Bronchial epithelial cell (primary cell): ENCODE measurements at regions not wholly inside any gene's neighbourhood (a gene's known extent, or its start where the extent isn't known, plus 50 kb on each side); places are given as distances from the start of the nearest gene placed in this dataset.

ENCODE experiments used
- DNase-seq: peaks from one replicate; pipeline ENCODE4 v3.0.0-alpha.2; 2010; ENCODE audit warnings: low read depth
- FAIRE-seq: peaks from 2 replicates; lab custom pipeline; 2011; peaks lifted over from hg19 to GRCh38; lab: Jason Lieb, UNC
- H3K27me3 ChIP-seq: 2 replicates; pipeline ENCODE4 v1.5.1; 2011; ENCODE audit warnings: low read length; ENCODE audit not compliant: control insufficient read depth, insufficient read depth
- H3K36me3 ChIP-seq: 2 replicates; pipeline ENCODE4 v1.5.1; 2011; ENCODE audit warnings: low read length; ENCODE audit not compliant: control insufficient read depth, insufficient read depth
- H3K4me3 ChIP-seq: 2 replicates; pipeline ENCODE4 v1.5.1; 2011; ENCODE audit warnings: mild to moderate bottlenecking, low read depth, low read length, control low read depth
- TF ChIP-seq, protein P1 (sequence below): IDR thresholded peaks from 2 replicates; pipeline ENCODE4 v1.5.1; 2011; ENCODE audit warnings: mild to moderate bottlenecking, moderate library complexity, low read length, control low read depth, inconsistent platforms; ENCODE audit not compliant: insufficient read depth, severe bottlenecking

DNA sequence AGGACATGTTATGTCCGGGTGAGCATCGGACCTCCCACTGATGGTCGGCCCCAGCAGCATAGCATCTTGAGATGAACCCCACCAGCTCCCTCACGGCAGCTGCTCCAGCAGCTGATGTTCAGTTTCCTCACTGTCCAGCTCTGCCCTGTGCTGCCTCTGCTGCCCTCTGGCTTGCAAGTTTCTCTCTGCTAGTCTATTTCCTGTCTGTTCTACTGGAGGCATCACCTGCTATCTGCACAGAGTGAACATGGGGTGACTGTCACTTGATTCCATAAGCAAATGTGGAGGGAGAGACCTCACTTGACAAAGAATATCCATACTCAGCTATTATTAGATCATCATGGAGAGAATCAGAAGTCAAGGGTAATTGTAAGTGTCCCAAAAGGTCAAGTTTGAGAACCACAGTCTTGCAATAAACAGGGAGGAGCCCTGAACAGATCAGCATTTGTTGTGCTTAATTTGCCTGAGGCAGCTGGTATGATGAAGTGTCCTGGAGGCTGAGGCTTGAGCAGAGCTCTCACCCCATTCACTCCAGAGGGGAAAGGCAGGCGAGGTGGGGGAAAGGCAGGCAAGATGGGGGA is 702.8 kb downstream of the SEMA5A start:
- Histone ChIP-seq H3K36me3 (no peaks in the 10 kb centered on the region), H3K4me3 (no peak overlapping the region), H3K27me3 (no peaks in the 10 kb centered on the region)
- FAIRE-seq = no peak
- TF ChIP-seq, protein P1, sequence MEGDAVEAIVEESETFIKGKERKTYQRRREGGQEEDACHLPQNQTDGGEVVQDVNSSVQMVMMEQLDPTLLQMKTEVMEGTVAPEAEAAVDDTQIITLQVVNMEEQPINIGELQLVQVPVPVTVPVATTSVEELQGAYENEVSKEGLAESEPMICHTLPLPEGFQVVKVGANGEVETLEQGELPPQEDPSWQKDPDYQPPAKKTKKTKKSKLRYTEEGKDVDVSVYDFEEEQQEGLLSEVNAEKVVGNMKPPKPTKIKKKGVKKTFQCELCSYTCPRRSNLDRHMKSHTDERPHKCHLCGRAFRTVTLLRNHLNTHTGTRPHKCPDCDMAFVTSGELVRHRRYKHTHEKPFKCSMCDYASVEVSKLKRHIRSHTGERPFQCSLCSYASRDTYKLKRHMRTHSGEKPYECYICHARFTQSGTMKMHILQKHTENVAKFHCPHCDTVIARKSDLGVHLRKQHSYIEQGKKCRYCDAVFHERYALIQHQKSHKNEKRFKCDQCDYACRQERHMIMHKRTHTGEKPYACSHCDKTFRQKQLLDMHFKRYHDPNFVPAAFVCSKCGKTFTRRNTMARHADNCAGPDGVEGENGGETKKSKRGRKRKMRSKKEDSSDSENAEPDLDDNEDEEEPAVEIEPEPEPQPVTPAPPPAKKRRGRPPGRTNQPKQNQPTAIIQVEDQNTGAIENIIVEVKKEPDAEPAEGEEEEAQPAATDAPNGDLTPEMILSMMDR = peak; percentile 61
- DNase-seq = peak; percentile 19

GRCh38 chr5:8843771-8844170 is 702.1 kb downstream of the SEMA5A start:
- FAIRE-seq = peak; percentile 96
- no peaks in the 10 kb centered on the region for H3K27me3 ChIP-seq
- peak; percentile 20 for DNase-seq
- TF ChIP-seq, protein P1 = no peak
- no peaks in the 10 kb centered on the region for H3K36me3 ChIP-seq
- H3K4me3 ChIP-seq = no peak overlapping the region

DNA sequence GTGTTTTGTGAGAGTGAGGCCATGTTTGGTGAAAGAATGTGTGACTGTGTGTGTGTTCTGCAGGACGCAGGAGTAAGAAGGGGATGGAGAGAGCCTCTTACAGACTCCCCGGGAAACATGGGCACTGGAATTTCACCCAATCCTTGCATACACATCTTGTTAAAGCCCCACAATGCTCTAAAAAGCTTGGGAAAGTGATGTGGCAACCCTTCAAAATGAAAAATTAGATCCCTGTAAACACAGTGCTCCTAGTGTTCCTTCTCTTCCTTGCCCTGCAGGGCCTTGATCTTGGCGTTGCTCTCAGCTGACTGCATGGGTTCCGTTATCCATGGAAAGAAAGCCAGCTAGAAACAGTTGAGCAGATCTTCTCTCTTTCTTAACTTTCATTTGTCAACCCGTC is 701.7 kb downstream of the SEMA5A start:
- no peak for DNase-seq
- Histone ChIP-seq H3K36me3 (no peaks in the 10 kb centered on the region), H3K27me3 (no peaks in the 10 kb centered on the region), H3K4me3 (no peak overlapping the region)
- TF ChIP-seq, protein P1 = no peak
- FAIRE-seq = no peak

GRCh38 chr5:8844847-8845246 is 701.0 kb downstream of the SEMA5A start:
- DNase-seq (no peak), FAIRE-seq (peak; percentile 28)
- TF ChIP-seq, protein P1 = no peak
- Histone ChIP-seq H3K36me3 (no peaks in the 10 kb centered on the region), H3K4me3 (no peak overlapping the region), H3K27me3 (no peaks in the 10 kb centered on the region)

DNA sequence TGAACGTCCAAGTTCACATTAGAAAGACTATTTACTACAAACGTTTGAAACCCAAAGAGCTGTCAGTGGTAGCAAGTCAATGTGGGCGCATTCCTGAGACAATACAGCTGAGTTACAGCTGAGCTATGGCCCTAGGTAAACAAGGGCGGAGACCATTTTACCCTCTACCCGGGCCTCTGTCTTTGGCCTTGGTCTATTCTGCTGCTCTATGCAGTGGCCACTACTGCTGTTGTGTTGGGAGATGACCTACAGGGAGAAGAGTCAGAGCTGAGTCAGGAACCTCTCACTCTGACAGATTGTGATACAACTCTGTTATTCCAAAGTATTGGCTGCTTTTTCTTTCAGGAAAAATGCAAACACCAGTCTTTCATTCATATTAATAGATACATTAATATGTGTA is 700.6 kb downstream of the SEMA5A start:
- TF ChIP-seq, protein P1 = no peak
- no peak overlapping the region for H3K4me3 ChIP-seq
- no peak for FAIRE-seq
- H3K36me3 ChIP-seq = no peaks in the 10 kb centered on the region
- no peaks in the 10 kb centered on the region for H3K27me3 ChIP-seq
- peak; percentile 33 for DNase-seq

DNA sequence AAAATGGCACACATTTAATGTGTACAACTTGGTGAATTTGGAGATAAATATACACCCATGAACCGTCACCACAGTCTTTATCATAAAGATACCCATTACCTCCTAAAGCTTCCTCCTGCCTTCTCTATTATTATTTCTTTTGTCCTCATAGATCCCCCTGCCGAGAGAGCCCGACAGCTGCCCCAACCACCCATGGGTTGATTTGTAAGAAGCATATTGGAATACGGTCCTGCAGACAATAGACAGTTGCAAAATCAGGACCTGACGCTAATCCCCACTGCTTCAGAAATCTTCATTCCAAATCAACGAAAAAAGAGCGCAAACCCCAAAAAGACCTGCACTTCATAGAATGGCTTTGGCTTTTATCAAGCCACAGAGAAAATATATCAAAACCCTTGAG is 697.5 kb downstream of the SEMA5A start:
- DNase-seq (no peak), FAIRE-seq (no peak)
- H3K27me3 ChIP-seq = no peaks in the 10 kb centered on the region
- no peaks in the 10 kb centered on the region for H3K36me3 ChIP-seq
- no peak overlapping the region for H3K4me3 ChIP-seq
- TF ChIP-seq, protein P1 = no peak
